OCI-LY7 (cell line): ENCODE measurements at regions not wholly inside any gene's neighbourhood (a gene's known extent, or its start where the extent isn't known, plus 50 kb on each side); places are given as distances from the start of the nearest gene placed in this dataset.
"Not testable (repeated sequence)": the region's sequence is repeated elsewhere in the genome, so short reads cannot be mapped to it uniquely, and the experiment has no call there.

Experiments used
- EZH2phosphoT487 ChIP-seq: fragments of 200-600 bp; sonication (generic); IDR thresholded peaks from 2 replicates; pipeline ENCODE4 v1.6.1; 2018; ENCODE audit warnings: low read depth, borderline replicate concordance, mild to moderate bottlenecking, mixed run types, antibody characterized with exemption, low read length, moderate library complexity, mixed read lengths
- TF ChIP-seq, protein P1 (sequence below): fragments of 200-600 bp; sonication (generic); conservative IDR thresholded peaks from 2 replicates; pipeline ENCODE4 v1.5.1; 2014; ENCODE audit warnings: mild to moderate bottlenecking, antibody characterized with exemption, low read length, moderate library complexity, mixed read lengths

DNA sequence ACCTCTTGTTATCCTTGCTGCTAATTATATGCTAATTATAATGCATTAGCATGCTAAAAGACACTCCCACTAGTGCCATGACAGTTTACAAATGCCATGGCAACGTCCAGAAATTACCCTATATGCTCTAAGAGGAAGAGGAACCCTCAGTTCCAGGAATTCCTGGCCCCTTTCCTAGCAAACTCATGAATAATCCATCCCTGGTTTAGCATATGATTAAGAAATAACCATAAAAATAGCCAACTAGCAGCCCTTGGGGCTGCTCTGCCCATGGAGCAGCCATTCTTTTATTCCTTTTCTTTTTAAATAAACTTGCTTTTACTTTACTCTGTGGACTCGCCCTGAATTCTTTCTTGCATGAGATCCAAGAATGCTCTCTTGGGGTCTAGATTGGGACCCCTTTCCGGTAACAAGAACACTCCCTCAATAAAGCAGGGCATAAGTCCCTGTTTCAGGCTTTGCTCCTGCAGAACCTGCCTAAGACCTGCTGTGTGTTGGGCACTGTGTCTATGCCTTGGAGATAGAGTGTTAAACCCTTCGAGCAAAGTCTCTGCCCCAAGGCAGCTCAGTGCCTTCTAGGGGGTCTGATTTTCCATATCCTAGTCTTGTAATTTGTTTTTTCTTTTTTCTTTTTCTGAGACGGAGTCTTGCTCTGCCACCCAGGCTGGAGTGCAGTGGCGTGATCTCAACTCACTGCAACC lies 345.0 kb downstream of the NPIPA7 start:
- TF ChIP-seq, protein P1, sequence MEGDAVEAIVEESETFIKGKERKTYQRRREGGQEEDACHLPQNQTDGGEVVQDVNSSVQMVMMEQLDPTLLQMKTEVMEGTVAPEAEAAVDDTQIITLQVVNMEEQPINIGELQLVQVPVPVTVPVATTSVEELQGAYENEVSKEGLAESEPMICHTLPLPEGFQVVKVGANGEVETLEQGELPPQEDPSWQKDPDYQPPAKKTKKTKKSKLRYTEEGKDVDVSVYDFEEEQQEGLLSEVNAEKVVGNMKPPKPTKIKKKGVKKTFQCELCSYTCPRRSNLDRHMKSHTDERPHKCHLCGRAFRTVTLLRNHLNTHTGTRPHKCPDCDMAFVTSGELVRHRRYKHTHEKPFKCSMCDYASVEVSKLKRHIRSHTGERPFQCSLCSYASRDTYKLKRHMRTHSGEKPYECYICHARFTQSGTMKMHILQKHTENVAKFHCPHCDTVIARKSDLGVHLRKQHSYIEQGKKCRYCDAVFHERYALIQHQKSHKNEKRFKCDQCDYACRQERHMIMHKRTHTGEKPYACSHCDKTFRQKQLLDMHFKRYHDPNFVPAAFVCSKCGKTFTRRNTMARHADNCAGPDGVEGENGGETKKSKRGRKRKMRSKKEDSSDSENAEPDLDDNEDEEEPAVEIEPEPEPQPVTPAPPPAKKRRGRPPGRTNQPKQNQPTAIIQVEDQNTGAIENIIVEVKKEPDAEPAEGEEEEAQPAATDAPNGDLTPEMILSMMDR = not testable (repeated sequence)
- TF ChIP-seq EZH2phosphoT487 = not testable (repeated sequence)
